Sigmoid colon (tissue), 6 donors: ENCODE measurements at regions not wholly inside any gene's neighbourhood (a gene's known extent, or its start where the extent isn't known, plus 50 kb on each side); places are given as distances from the start of the nearest gene placed in this dataset.
"Not testable (repeated sequence)": the region's sequence is repeated elsewhere in the genome, so short reads cannot be mapped to it uniquely, and the experiment has no call there.

ENCODE experiments used
- DNase-seq: peaks from one replicate; pipeline ENCODE4 v3.0.0-alpha.2; 2019
- H3K27ac ChIP-seq, 4 donors: fragments of 200-600 bp; sonication (generic); one replicate each; pipeline ENCODE4 v1.5.1; 2016 to 2019; ENCODE audit warnings: mild to moderate bottlenecking in 1 of 4
- H3K27me3 ChIP-seq, 3 donors: fragments of 200-600 bp; sonication (generic); one replicate each; pipeline ENCODE4 v1.5.1; 2019; ENCODE audit warnings: mild to moderate bottlenecking in 1 of 3
- H3K36me3 ChIP-seq, 4 donors: fragments of 200-600 bp; sonication (generic); one replicate each; pipeline ENCODE4 v1.5.1; 2016 to 2019
- H3K4me1 ChIP-seq, 4 donors: fragments of 200-600 bp; sonication (generic); one replicate each; pipeline ENCODE4 v1.5.1; 2017 to 2019
- H3K4me3 ChIP-seq, 4 donors: fragments of 200-600 bp; sonication (generic); one replicate each; pipeline ENCODE4 v1.5.1; 2017 to 2019; ENCODE audit warnings: mild to moderate bottlenecking in 2 of 4, moderate library complexity in 1 of 4
- H3K9me3 ChIP-seq, 4 donors: fragments of 200-600 bp in 3 of 4; sonication (generic) in 3 of 4; one replicate each; pipeline versions ENCODE4 v1.5.1 to v1.6.1; 2013 to 2019
- EP300 ChIP-seq, 4 donors: sonication (generic); formaldehyde crosslinking; IDR thresholded peaks; one replicate each; pipeline ENCODE4 v1.6.1; 2017; ENCODE audit warnings: antibody characterized with exemption in 4 of 4
- POLR2A ChIP-seq, 2 donors: fragments of 450-650 bp; IDR thresholded peaks; one replicate each; pipeline ENCODE4 v1.6.1; 2016; ENCODE audit warnings: antibody characterized with exemption in 2 of 2, mild to moderate bottlenecking in 2 of 2, moderate library complexity in 2 of 2
- POLR2AphosphoS5 ChIP-seq, 4 donors: sonication (generic); formaldehyde crosslinking; IDR thresholded peaks; one replicate each; pipeline ENCODE4 v1.6.1; 2017; ENCODE audit warnings: antibody characterized with exemption in 4 of 4
- WGBS, 2 donors: extraction: QIAGEN DNeasy Blood & Tissue Kit; methylation state at CpG; one replicate each; pipeline ENCODE4 v1.1.7; 2013; 5-methylcytosine and 5-hydroxymethylcytosine counted together
- intact Hi-C: fragments of 100-400 bp; cut with DNase I; formaldehyde crosslinking; loops from one replicate; pipeline ENCODE4 v1.15.1; 2023
- TF ChIP-seq, protein P1 (sequence below), 4 experiments: fragments of 450-650 bp in 3 of 4; fragments of 200-600 bp in 1 of 4; IDR thresholded peaks; one replicate each; pipeline ENCODE4 v1.5.1; 2016 to 2019; ENCODE audit warnings: antibody characterized with exemption in 4 of 4, mild to moderate bottlenecking in 3 of 4, moderate library complexity in 2 of 4
- donor health status: healthy with polysubstance abuse.
- donor health status: healthy.

DNA sequence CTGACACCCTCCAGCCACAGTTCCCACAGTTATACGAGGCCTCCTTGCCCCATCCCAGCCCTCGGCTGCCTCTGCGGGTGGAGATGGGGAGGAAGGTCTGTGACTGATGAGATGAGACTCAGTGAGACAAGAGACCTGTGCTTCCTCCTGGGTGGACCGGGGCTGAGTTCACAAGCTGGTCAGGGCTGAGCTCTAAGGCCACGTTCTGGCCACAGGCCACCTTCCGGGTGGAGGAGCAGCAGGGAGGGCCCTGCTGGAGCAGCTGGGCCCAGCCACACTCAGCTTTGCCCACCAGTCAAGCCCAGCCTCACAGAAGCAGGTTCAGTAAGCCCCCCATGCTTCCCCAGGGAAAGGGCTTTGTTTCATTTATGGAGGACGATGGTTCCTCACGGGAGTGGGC lies 214.7 kb downstream of the ANKRD30B start:
- no peaks in the 10 kb centered on the region for H3K27me3 ChIP-seq
- H3K27ac ChIP-seq = no peak overlapping the region
- intact Hi-C loops = no loop called here
- TF ChIP-seq EP300 (IDR thresholded peaks at IDR 0.05) (no peak), POLR2AphosphoS5 (IDR thresholded peaks at IDR 0.05) (no peak), POLR2A (IDR thresholded peaks at IDR 0.05) (no peak)
- TF ChIP-seq, protein P1, sequence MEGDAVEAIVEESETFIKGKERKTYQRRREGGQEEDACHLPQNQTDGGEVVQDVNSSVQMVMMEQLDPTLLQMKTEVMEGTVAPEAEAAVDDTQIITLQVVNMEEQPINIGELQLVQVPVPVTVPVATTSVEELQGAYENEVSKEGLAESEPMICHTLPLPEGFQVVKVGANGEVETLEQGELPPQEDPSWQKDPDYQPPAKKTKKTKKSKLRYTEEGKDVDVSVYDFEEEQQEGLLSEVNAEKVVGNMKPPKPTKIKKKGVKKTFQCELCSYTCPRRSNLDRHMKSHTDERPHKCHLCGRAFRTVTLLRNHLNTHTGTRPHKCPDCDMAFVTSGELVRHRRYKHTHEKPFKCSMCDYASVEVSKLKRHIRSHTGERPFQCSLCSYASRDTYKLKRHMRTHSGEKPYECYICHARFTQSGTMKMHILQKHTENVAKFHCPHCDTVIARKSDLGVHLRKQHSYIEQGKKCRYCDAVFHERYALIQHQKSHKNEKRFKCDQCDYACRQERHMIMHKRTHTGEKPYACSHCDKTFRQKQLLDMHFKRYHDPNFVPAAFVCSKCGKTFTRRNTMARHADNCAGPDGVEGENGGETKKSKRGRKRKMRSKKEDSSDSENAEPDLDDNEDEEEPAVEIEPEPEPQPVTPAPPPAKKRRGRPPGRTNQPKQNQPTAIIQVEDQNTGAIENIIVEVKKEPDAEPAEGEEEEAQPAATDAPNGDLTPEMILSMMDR (IDR thresholded peaks at IDR 0.05) = no peak
- DNase-seq = no peak
- no peak overlapping the region for H3K4me3 ChIP-seq
- peaks cover 0 to 6% (median 0%) of the 10 kb centered on the region in 4 donors for H3K9me3 ChIP-seq
- 89 to 95% methylated on average over 8 of the region's 8 CpGs for WGBS, 2 donors
- H3K36me3 ChIP-seq = no peaks in the 10 kb centered on the region
- no peaks in the 10 kb centered on the region for H3K4me1 ChIP-seq

DNA sequence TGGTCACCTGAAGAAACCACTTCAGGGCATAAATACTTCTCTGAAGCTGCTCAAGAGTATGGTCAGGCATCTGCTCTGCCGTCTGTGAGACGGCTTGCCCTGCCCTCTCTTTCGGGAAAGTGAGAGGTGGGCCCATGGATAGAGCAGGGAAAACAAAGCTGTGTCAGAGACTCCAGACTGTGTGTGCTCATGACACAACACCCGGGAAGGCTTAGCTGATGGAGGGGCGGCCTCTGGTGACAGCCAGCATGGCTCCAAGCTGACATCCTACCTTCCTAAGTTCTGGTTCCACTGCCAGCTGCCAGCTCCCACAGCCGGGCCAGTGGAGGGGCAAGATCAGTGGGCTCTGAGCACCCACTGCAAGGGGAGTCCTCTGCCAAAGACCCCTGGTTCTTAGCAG lies 215.3 kb downstream of the ANKRD30B start:
- WGBS, 2 donors = 89 to 95% methylated on average over 6 of the region's 6 CpGs

GRCh38 chr18:14964002-14964401 lies 216.0 kb downstream of the ANKRD30B start:
- DNase-seq = no peak
- no peak overlapping the region for H3K4me3 ChIP-seq
- no peaks in the 10 kb centered on the region for H3K36me3 ChIP-seq
- WGBS, 2 donors = 94 to 95% methylated on average over 6 of the region's 6 CpGs
- no peak overlapping the region for H3K27ac ChIP-seq
- intact Hi-C loops = no loop called here
- no peaks in the 10 kb centered on the region for H3K27me3 ChIP-seq
- no peaks in the 10 kb centered on the region for H3K4me1 ChIP-seq
- TF ChIP-seq POLR2AphosphoS5 (IDR thresholded peaks at IDR 0.05) (no peak), POLR2A (IDR thresholded peaks at IDR 0.05) (no peak), EP300 (IDR thresholded peaks at IDR 0.05) (no peak)
- TF ChIP-seq, protein P1 (IDR thresholded peaks at IDR 0.05) = no peak
- peaks cover 0 to 6% (median 0%) of the 10 kb centered on the region in 4 donors for H3K9me3 ChIP-seq

More for the DNA sequence above, 215.3 kb downstream of the ANKRD30B start:
- Histone ChIP-seq H3K4me1 (no peaks in the 10 kb centered on the region), H3K27ac (no peak overlapping the region), H3K27me3 (no peaks in the 10 kb centered on the region), H3K4me3 (no peak overlapping the region), H3K9me3 (peaks cover 0 to 6% (median 0%) of the 10 kb centered on the region in 4 donors), H3K36me3 (no peaks in the 10 kb centered on the region)
- TF ChIP-seq POLR2A (IDR thresholded peaks at IDR 0.05) = no peak
- intact Hi-C loops = no loop called here
- no peak for DNase-seq

DNA sequence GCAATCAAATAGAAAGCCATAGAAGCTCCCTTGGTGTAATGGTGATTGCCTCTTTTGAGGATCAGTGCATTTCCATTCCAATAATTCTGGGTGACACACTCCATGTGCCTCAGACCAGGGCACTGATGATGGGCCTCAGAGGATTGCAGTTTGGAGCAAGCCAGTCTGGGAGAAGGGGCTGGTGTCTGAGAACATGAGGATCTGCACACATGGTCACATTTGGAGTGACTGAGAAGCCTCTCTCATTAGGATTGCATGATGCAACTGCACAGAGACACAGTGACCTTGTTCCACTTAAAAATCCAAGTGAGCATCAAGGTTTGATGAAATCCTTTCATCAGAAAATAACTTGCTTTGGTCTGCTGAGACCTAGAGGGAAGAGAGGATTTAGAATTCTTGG lies 216.4 kb downstream of the ANKRD30B start:
- Histone ChIP-seq H3K9me3 (peaks cover 0 to 6% (median 0%) of the 10 kb centered on the region in 4 donors), H3K27me3 (no peaks in the 10 kb centered on the region), H3K4me3 (no peak overlapping the region), H3K27ac (no peak overlapping the region), H3K36me3 (no peaks in the 10 kb centered on the region), H3K4me1 (no peaks in the 10 kb centered on the region)
- intact Hi-C loops = no loop called here
- no peak for DNase-seq
- no peak for TF ChIP-seq EP300 (IDR thresholded peaks at IDR 0.05)
- TF ChIP-seq POLR2A (IDR thresholded peaks at IDR 0.05) = no peak
- no peak for TF ChIP-seq POLR2AphosphoS5 (IDR thresholded peaks at IDR 0.05)
- TF ChIP-seq, protein P1 (IDR thresholded peaks at IDR 0.05) = no peak

GRCh38 chr18:14964976-14965375 lies 217.0 kb downstream of the ANKRD30B start:
- H3K36me3 ChIP-seq, H3K27ac ChIP-seq, H3K27me3 ChIP-seq, H3K9me3 ChIP-seq, intact Hi-C loops, H3K4me3 ChIP-seq, DNase-seq, H3K4me1 ChIP-seq: not testable (repeated sequence)
- WGBS, 2 donors = 91 to 95% methylated on average over 4 of the region's 4 CpGs

DNA sequence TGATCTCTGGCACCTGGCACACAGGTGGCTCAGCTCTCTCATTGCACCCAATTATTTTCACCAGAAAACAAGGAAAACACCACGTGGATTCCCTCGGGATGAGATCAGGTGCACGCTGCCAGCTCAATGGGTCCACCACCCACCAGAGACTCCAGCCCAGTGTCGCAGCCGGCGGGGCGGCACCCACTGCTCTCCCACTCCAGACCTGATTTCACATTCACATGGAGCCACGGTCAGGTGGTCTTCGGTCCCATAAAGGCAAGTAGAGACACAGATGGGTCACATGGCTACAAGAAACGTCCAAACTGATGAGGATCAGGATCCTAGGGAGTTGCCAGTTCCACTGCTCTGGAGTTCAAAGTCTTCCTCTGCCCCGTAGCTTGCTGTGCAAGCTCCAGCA lies 217.6 kb downstream of the ANKRD30B start:
- Histone ChIP-seq H3K36me3 (no peaks in the 10 kb centered on the region), H3K4me3 (no peak overlapping the region), H3K27ac (no peak overlapping the region), H3K4me1 (no peaks in the 10 kb centered on the region), H3K9me3 (peaks cover 0 to 6% (median 0%) of the 10 kb centered on the region in 4 donors), H3K27me3 (no peaks in the 10 kb centered on the region)
- 86% methylated on average over 11 of the region's 11 CpGs for WGBS, 2 donors
- TF ChIP-seq POLR2AphosphoS5 (IDR thresholded peaks at IDR 0.05) = no peak
- TF ChIP-seq EP300 (IDR thresholded peaks at IDR 0.05) = no peak
- TF ChIP-seq, protein P1 (IDR thresholded peaks at IDR 0.05) = no peak
- no peak for TF ChIP-seq POLR2A (IDR thresholded peaks at IDR 0.05)
- intact Hi-C loops = no loop called here
- DNase-seq = no peak

- H3K36me3 ChIP-seq, H3K27ac ChIP-seq, intact Hi-C loops, H3K9me3 ChIP-seq, DNase-seq, H3K4me3 ChIP-seq, H3K27me3 ChIP-seq: not testable (repeated sequence)
- H3K4me1 ChIP-seq = peaks cover 0 to 12% (median 4%) of the 10 kb centered on the region in 4 donors
- WGBS, 2 donors = 87 to 93% methylated on average over 3 of the region's 3 CpGs
Measured at GRCh38 chr18:14967246-14967645, 219.3 kb downstream of the ANKRD30B start.
